Naive thymus-derived CD4-positive, alpha-beta T cell (primary cell): ENCODE measurements at regions not wholly inside any gene's neighbourhood (a gene's known extent, or its start where the extent isn't known, plus 50 kb on each side); places are given as distances from the start of the nearest gene placed in this dataset.

ENCODE experiments used
- ATAC-seq: fragments of 150-1000 bp; cut with Tn5 transposase; 2 replicates; pipeline ENCODE4 v1.10.0; 2021; ENCODE audit warnings: mild to moderate bottlenecking, moderate library complexity
- CTCF ChIA-PET: fragments of 350-600 bp; sonication (Branson Sonifier 250); formaldehyde crosslinking; loops from one replicate; lab custom pipeline; 2021; ENCODE audit warnings: antibody characterized with exemption; lab: Charles Lee
- POLR2A ChIA-PET: fragments of 350-600 bp; sonication (Branson Sonifier 250); formaldehyde crosslinking; loops from one replicate; lab custom pipeline; 2021; ENCODE audit warnings: antibody characterized with exemption, inconsistent platforms; lab: Charles Lee
- DNase-seq, 9 donors: peaks; one replicate each; pipeline versions ENCODE4 v3.0.0 to v3.0.0-alpha.2; 2020 to 2022; ENCODE audit warnings: mixed read lengths in 1 of 9
- H3K27ac ChIP-seq: one replicate; pipeline ENCODE4 v1.7.0; 2013; ENCODE audit warnings: mild to moderate bottlenecking, low read depth, low read length, moderate library complexity
- H3K27me3 ChIP-seq, 2 donors: one replicate each; pipeline ENCODE4 v1.7.0; 2013; ENCODE audit warnings: low read length in 2 of 2, mild to moderate bottlenecking in 2 of 2, moderate library complexity in 2 of 2; ENCODE audit not compliant: control insufficient read depth in 2 of 2, insufficient read depth in 2 of 2
- H3K36me3 ChIP-seq, 3 experiments: 1 replicate in 2 of 3; 2 replicates in 1 of 3; pipeline ENCODE4 v1.7.0; 2013; ENCODE audit warnings: low read length in 3 of 3, mild to moderate bottlenecking in 3 of 3, moderate library complexity in 1 of 3; ENCODE audit not compliant: insufficient read depth in 3 of 3, control insufficient read depth in 2 of 3
- H3K4me1 ChIP-seq, 2 donors: one replicate each; pipeline ENCODE4 v1.7.0; 2013; ENCODE audit warnings: low read length in 2 of 2, mild to moderate bottlenecking in 2 of 2, moderate library complexity in 1 of 2; ENCODE audit not compliant: control insufficient read depth in 2 of 2, insufficient read depth in 2 of 2
- H3K4me3 ChIP-seq: 2 replicates; pipeline ENCODE4 v1.7.0; 2013; ENCODE audit warnings: mild to moderate bottlenecking, low read length
- H3K9me3 ChIP-seq, 3 experiments: 1 replicate in 2 of 3; 2 replicates in 1 of 3; pipeline ENCODE4 v1.7.0; 2013; ENCODE audit warnings: low read length in 3 of 3; ENCODE audit not compliant: control insufficient read depth in 2 of 3
- H3K27ac Mint-ChIP-seq, 9 donors: one replicate each; pipeline ENCODE4 v1.8.0; 2020 to 2022; ENCODE audit warnings: mixed read lengths in 9 of 9, mild to moderate bottlenecking in 8 of 9, moderate library complexity in 5 of 9, inconsistent platforms in 2 of 9
- H3K27me3 Mint-ChIP-seq, 5 donors: one replicate each; pipeline ENCODE4 v1.8.0; 2021 to 2022; ENCODE audit warnings: mixed read lengths in 5 of 5, mild to moderate bottlenecking in 1 of 5
- H3K36me3 Mint-ChIP-seq, 5 donors: one replicate each; pipeline ENCODE4 v1.8.0; 2020 to 2022; ENCODE audit warnings: mixed read lengths in 5 of 5, mild to moderate bottlenecking in 3 of 5, inconsistent platforms in 1 of 5
- H3K4me1 Mint-ChIP-seq, 7 donors: one replicate each; pipeline ENCODE4 v1.8.0; 2020 to 2022; ENCODE audit warnings: mixed read lengths in 7 of 7, mild to moderate bottlenecking in 3 of 7, inconsistent platforms in 1 of 7
- H3K4me3 Mint-ChIP-seq, 10 donors: one replicate each; pipeline ENCODE4 v1.8.0; 2020 to 2022; ENCODE audit warnings: mild to moderate bottlenecking in 10 of 10, mixed read lengths in 10 of 10, moderate library complexity in 6 of 10, inconsistent platforms in 2 of 10
- H3K9me3 Mint-ChIP-seq, 11 donors: one replicate each; pipeline ENCODE4 v1.8.0; 2020 to 2022; ENCODE audit warnings: mixed read lengths in 11 of 11, mild to moderate bottlenecking in 4 of 11, inconsistent platforms in 1 of 11, moderate library complexity in 1 of 11
- intact Hi-C, 2 donors: fragments of 100-400 bp; cut with micrococcal nuclease; formaldehyde crosslinking; loops; one replicate each; pipeline ENCODE4 v1.15.1; 2023

DNA sequence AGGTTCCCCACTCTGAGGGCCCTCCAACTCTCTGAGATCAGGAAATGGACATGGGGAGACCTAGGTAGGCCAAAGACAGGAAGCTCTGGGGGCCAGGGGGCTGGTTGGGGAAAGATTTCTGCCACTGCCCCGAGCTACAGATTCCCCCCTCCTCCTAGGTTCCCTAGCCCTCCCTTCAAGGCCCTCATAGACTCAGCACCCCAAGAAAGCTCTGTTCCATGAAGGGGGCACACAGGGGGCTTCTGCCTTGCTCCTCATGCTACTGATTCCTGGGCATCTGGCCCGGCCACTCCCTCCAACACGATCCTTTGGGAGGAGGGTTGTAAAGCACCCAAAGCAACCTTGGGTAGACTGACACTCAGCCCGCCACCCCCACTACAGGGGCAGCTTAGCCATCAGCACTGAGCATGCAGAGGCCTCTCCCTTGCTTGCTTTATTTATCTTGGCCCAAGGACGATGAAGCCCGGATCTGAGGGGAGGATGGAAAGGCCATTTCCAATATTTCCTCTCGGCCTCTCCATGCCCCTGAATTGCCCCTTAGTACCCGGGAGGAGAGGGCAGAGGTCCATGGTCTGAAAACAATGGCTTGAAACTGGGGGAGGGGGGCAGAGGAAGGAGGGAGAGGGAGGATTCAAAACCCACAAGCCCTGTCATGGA, 146.7 kb downstream of the PJA1 start:
- H3K4me3 Mint-ChIP-seq, result no peak overlapping the region
- DNase-seq (no peak), ATAC-seq (no peak)
- Histone ChIP-seq H3K27ac (no peak overlapping the region), H3K9me3 (no peaks in the 10 kb centered on the region), H3K27me3 (no peaks in the 10 kb centered on the region), H3K4me3 (no peak overlapping the region), H3K4me1 (no peaks in the 10 kb centered on the region), H3K36me3 (no peaks in the 10 kb centered on the region)
- H3K27me3 Mint-ChIP-seq, result no peaks in the 10 kb centered on the region
- intact Hi-C loops, result no loop called here
- H3K4me1 Mint-ChIP-seq, result no peaks in the 10 kb centered on the region
- ChIA-PET POLR2A (no interaction called here), CTCF (no interaction called here)
- peaks cover 0 to 1% (median 0%) of the 10 kb centered on the region in 11 donors for H3K9me3 Mint-ChIP-seq
- H3K36me3 Mint-ChIP-seq, result no peaks in the 10 kb centered on the region
- no peak overlapping the region for H3K27ac Mint-ChIP-seq

DNA sequence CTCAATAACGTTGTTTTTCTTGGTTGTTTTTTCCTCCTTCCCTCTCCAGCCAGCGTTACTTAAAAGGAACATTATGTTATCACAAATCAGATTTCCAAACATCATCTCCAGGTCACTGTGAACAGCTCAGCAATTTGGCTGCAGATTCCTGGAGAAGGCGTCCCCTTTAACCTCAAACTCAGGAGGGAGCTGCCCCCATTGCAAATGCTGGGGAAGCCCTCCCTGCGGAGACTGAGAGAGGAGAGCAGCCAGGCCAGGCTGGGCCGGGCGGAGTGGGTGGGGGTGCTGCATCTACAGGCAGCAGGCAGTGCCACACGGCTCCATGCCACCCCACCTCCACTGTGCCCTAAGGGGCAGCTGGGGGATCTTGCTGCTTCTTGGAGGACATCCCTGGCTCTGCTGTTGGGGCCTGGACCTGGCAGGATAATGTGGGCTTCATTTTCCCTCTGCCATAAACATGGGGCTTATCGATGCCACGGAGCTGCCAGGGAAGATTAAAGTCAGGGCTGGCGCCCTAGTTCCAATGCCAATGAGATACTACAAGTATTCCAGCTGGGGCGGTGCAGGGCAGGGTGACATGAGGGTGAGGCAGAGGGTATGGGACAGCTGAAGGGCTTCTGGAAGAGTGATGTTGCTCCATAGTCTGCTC, 148.8 kb downstream of the PJA1 start:
- intact Hi-C loops, result no loop called here
- no peaks in the 10 kb centered on the region for H3K4me1 ChIP-seq
- H3K36me3 ChIP-seq, result no peaks in the 10 kb centered on the region
- DNase-seq, result no peak
- no peaks in the 10 kb centered on the region for H3K9me3 ChIP-seq
- Mint-ChIP-seq H3K4me3 (no peak overlapping the region), H3K4me1 (no peaks in the 10 kb centered on the region), H3K27ac (no peak overlapping the region), H3K27me3 (peaks cover 0 to 6% (median 0%) of the 10 kb centered on the region in 5 donors), H3K9me3 (peaks cover 0 to 8% (median 0%) of the 10 kb centered on the region in 11 donors), H3K36me3 (no peaks in the 10 kb centered on the region)
- ChIA-PET CTCF (no interaction called here), POLR2A (no interaction called here)
- no peak overlapping the region for H3K27ac ChIP-seq
- no peak overlapping the region for H3K4me3 ChIP-seq
- H3K27me3 ChIP-seq, result no peaks in the 10 kb centered on the region
- ATAC-seq, result no peak

DNA sequence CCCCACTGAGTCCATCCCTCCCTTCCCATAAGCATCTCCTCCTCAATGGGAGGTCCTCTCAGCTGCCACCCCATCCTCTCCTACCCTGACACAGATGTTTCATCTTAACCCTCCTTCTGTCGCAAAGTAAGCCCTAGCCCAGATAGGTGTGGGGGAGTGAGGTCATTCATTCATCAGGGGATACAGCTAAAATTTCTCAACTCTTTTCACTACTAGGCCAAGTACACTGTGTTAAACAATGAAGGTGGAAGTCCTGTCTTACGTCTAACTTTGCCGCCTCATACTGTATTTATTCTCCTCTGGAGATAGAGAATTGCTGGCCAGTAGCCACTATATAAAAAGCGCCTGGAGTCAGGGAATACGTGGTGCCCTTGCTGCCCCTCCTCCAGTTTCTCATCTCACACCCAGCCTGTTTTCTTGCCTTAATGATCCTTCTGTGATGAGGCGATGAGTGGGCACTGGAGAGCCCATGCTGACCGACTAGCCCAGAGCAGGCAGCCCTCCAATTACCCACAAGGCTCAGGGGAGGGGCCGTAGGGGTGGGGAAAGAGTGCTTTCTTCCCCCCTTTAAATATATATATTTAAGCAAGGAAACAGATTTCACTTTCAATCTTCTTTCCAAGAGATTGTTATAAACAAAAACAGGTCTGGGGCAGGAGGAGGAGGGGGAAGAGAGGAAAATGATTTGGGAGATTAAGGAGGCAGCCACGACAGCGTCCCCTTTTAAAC, 149.5 kb downstream of the PJA1 start:
- H3K27ac Mint-ChIP-seq, result no peak overlapping the region
- H3K27me3 ChIP-seq, result no peaks in the 10 kb centered on the region
- intact Hi-C loops, result no loop called here
- H3K4me3 Mint-ChIP-seq, result no peak overlapping the region
- peaks cover 0 to 11% (median 0%) of the 10 kb centered on the region in 11 donors for H3K9me3 Mint-ChIP-seq
- no peaks in the 10 kb centered on the region for H3K4me1 ChIP-seq
- POLR2A ChIA-PET, result no interaction called here
- H3K9me3 ChIP-seq, result no peaks in the 10 kb centered on the region
- no peak overlapping the region for H3K27ac ChIP-seq
- no peak overlapping the region for H3K4me3 ChIP-seq
- DNase-seq, result no peak
- CTCF ChIA-PET, result no interaction called here
- H3K4me1 Mint-ChIP-seq, result no peaks in the 10 kb centered on the region
- ATAC-seq, result no peak
- H3K27me3 Mint-ChIP-seq, result peaks cover 0 to 6% (median 0%) of the 10 kb centered on the region in 5 donors
- no peaks in the 10 kb centered on the region for H3K36me3 Mint-ChIP-seq
- H3K36me3 ChIP-seq, result no peaks in the 10 kb centered on the region

DNA sequence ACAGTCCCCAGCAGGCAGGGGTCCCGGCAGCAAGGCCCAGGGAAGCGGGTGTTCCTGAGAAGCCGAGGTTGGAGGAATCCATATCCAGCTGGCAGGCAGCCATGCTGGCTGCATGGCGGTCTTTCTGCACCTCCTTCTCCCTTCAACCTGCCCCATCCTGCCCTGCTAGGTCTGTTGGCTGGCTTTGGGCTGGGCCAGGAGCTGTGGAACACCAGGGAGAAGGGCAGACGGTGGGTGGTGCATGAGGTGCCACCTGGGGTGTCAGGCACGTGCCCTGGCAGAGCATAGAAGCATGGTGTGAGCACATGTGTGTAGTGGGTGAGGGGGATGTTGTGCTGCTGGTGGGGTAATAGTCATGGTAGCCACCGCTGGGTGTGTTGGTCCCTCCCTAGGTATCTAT, 150.1 kb downstream of the PJA1 start:
- DNase-seq (no peak), ATAC-seq (no peak)
- Mint-ChIP-seq H3K9me3 (peaks cover 0 to 12% (median 0%) of the 10 kb centered on the region in 11 donors), H3K27me3 (peaks cover 0 to 6% (median 0%) of the 10 kb centered on the region in 5 donors), H3K27ac (no peak overlapping the region), H3K36me3 (no peaks in the 10 kb centered on the region), H3K4me3 (no peak overlapping the region), H3K4me1 (no peaks in the 10 kb centered on the region)
- POLR2A ChIA-PET, result no interaction called here
- H3K27me3 ChIP-seq, result no peaks in the 10 kb centered on the region
- no peaks in the 10 kb centered on the region for H3K36me3 ChIP-seq
- no peak overlapping the region for H3K4me3 ChIP-seq
- no peaks in the 10 kb centered on the region for H3K4me1 ChIP-seq
- no peaks in the 10 kb centered on the region for H3K9me3 ChIP-seq
- intact Hi-C loops, result no loop called here
- CTCF ChIA-PET, result no interaction called here
- no peak overlapping the region for H3K27ac ChIP-seq

DNA sequence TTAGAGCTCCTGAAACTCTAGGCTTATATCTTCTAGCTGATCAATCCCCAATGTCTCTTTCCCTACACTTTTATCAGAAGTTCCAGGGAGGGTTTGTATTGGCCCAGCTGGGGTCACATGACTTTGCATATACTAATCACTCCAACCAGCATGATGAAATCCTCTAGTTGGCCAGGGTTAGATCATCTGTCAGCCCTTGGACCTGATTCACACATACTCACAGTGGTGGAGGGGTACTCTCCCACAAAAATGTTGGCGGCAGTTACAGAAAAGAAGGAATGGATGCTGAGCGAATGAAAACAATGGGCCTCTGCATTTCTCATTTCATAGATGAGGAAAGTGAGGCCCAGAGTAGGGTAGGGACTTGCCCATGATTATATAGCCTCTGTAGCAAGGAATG, 151.1 kb downstream of the PJA1 start:
- no peaks in the 10 kb centered on the region for H3K4me1 ChIP-seq
- CTCF ChIA-PET, result no interaction called here
- Mint-ChIP-seq H3K9me3 (peaks cover 0 to 12% (median 0%) of the 10 kb centered on the region in 11 donors), H3K27me3 (peaks cover 0 to 6% (median 0%) of the 10 kb centered on the region in 5 donors), H3K4me3 (no peak overlapping the region), H3K27ac (no peak overlapping the region), H3K4me1 (no peaks in the 10 kb centered on the region), H3K36me3 (no peaks in the 10 kb centered on the region)
- H3K9me3 ChIP-seq, result no peaks in the 10 kb centered on the region
- ATAC-seq (no peak), DNase-seq (no peak)
- intact Hi-C loops, result no loop called here
- POLR2A ChIA-PET, result no interaction called here
- no peaks in the 10 kb centered on the region for H3K27me3 ChIP-seq
- no peaks in the 10 kb centered on the region for H3K36me3 ChIP-seq
- H3K27ac ChIP-seq, result no peak overlapping the region
- H3K4me3 ChIP-seq, result no peak overlapping the region

DNA sequence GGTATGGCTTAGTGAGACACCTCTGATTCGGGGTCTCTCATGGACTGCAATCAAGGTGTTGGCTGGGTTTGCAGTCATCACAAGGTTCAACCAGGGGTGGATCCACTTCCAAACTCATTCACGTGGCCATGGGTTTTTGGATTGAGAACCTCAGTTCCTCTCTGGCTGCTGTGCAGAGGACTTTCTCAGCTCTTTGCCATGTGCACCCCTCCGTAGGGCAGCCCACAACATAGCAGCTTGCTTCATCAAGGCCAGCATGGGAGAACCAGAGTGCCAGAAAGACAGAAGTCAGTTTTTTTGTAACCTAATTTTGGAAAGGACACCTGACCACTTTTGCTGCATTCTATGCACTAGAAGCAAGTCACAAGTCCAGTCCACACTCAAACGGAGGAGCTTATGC, 154.9 kb downstream of the PJA1 start:
- peaks cover 0 to 6% (median 3%) of the 10 kb centered on the region in 5 donors for H3K27me3 Mint-ChIP-seq
- no peak overlapping the region for H3K27ac ChIP-seq
- no peak overlapping the region for H3K4me3 Mint-ChIP-seq
- intact Hi-C loops, result no loop called here
- no peaks in the 10 kb centered on the region for H3K36me3 ChIP-seq
- H3K9me3 Mint-ChIP-seq, result peaks cover 0 to 12% (median 2%) of the 10 kb centered on the region in 11 donors
- POLR2A ChIA-PET, result no interaction called here
- no peaks in the 10 kb centered on the region for H3K9me3 ChIP-seq
- H3K27me3 ChIP-seq, result no peaks in the 10 kb centered on the region
- DNase-seq (no peak), ATAC-seq (no peak)
- CTCF ChIA-PET, result no interaction called here
- H3K4me1 Mint-ChIP-seq, result no peaks in the 10 kb centered on the region
- no peaks in the 10 kb centered on the region for H3K36me3 Mint-ChIP-seq
- H3K27ac Mint-ChIP-seq, result no peak overlapping the region
- no peak overlapping the region for H3K4me3 ChIP-seq
- no peaks in the 10 kb centered on the region for H3K4me1 ChIP-seq
